HFFc6 (cell line): ENCODE measurements at regions not wholly inside any gene's neighbourhood (a gene's known extent, or its start where the extent isn't known, plus 50 kb on each side); places are given as distances from the start of the nearest gene placed in this dataset.

ENCODE experiments used
- DNase-seq: peaks from one replicate; pipeline ENCODE4 v3.0.0-alpha.2; 2018
- H3K27ac Mint-ChIP-seq: 2 replicates; pipeline ENCODE4 v1.8.0; 2020; ENCODE audit warnings: mild to moderate bottlenecking, mixed read lengths
- H3K27me3 Mint-ChIP-seq: 2 replicates; pipeline ENCODE4 v1.8.0; 2021; ENCODE audit warnings: mild to moderate bottlenecking, moderate library complexity, mixed read lengths; ENCODE audit not compliant: insufficient read depth
- H3K36me3 Mint-ChIP-seq: 2 replicates; pipeline ENCODE4 v1.8.0; 2021; ENCODE audit warnings: low read depth, mixed read lengths
- H3K4me1 Mint-ChIP-seq: 2 replicates; pipeline ENCODE4 v1.8.0; 2020; ENCODE audit warnings: low read depth, mixed read lengths
- H3K4me3 Mint-ChIP-seq: 2 replicates; pipeline ENCODE4 v1.8.0; 2020; ENCODE audit warnings: mild to moderate bottlenecking, moderate library complexity, mixed read lengths
- H3K9me3 Mint-ChIP-seq: 2 replicates; pipeline ENCODE4 v1.8.0; 2020; ENCODE audit warnings: mild to moderate bottlenecking, mixed read lengths
- CTCF ChIP-seq: fragments of 200-600 bp; sonication (generic); IDR thresholded peaks from 2 replicates; pipeline ENCODE4 v1.5.0; 2021; ENCODE audit warnings: antibody characterized with exemption, mild to moderate bottlenecking

GRCh38 chr16:73232555-73233328 lies 184.8 kb upstream of the ZFHX3 start:
- peaks cover 27% of the 10 kb centered on the region for H3K4me1 Mint-ChIP-seq
- peaks cover 10% of the 10 kb centered on the region for H3K27me3 Mint-ChIP-seq
- no peaks in the 10 kb centered on the region for H3K36me3 Mint-ChIP-seq
- H3K9me3 Mint-ChIP-seq = no peaks in the 10 kb centered on the region
- DNase-seq = peak; percentile 78
- H3K27ac Mint-ChIP-seq = peak overlapping the region; percentile 74
- TF ChIP-seq CTCF = peak; percentile 21; the same call in 1 of the 2 replicates
- peak overlapping the region; percentile 87 for H3K4me3 Mint-ChIP-seq

DNA sequence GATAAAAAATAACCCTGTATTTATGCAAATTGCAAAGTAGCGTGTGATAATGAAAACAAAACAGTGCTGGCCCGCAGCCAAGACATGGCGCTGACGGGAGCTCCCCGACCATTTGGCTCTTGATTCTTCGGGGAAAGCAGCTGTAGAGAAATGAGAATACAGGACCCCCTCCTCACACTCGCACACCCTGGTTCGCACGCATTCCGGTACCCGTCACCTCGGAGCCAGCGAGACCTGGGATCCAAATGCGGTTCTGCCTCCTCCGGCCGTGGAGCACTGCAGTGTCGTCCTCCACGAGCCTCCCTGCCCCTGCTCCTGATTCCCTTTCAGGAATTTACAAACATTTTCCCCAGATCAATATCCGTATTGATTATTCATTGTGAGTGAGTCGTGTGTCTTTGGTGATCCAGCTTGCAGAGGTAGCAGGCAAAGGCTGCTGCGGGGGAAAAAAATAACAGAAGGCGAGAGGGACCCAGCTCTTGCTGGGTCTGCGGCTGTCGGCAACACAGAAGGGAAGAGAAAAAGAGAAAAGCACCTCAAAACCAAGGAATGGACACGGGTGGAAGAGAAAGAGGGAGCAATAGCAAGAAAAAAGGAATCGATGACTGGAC lies 184.1 kb upstream of the ZFHX3 start:
- TF ChIP-seq CTCF = no peak
- Mint-ChIP-seq H3K9me3 (no peaks in the 10 kb centered on the region), H3K27ac (no peak overlapping the region), H3K4me1 (peaks cover 27% of the 10 kb centered on the region), H3K4me3 (peak overlapping the region; percentile 87), H3K27me3 (peaks cover 5% of the 10 kb centered on the region), H3K36me3 (no peaks in the 10 kb centered on the region)
- DNase-seq = no peak

DNA sequence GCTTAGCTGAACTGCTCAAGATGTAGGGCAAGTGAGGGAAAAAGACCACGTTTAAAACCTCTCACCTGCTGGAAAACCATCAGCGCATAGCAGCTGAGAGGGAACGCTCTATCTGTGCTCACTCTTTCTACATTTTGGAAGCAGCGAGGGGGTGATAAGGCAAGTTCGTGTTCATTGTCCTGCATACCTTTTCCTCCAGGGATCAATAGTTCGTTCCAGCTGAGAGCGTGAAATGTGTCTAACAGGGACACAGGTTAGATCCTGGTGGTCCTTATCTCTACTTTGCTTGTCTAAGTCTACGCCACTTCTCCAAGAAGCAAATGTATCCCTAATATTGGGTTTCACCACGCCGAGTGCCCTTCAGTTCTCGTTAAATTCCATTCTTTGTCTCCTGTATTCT lies 183.5 kb upstream of the ZFHX3 start:
- Mint-ChIP-seq H3K4me3 (no peak overlapping the region), H3K4me1 (peaks cover 27% of the 10 kb centered on the region), H3K27ac (no peak overlapping the region), H3K9me3 (no peaks in the 10 kb centered on the region), H3K27me3 (peaks cover 5% of the 10 kb centered on the region), H3K36me3 (no peaks in the 10 kb centered on the region)
- no peak for DNase-seq
- no peak for TF ChIP-seq CTCF

DNA sequence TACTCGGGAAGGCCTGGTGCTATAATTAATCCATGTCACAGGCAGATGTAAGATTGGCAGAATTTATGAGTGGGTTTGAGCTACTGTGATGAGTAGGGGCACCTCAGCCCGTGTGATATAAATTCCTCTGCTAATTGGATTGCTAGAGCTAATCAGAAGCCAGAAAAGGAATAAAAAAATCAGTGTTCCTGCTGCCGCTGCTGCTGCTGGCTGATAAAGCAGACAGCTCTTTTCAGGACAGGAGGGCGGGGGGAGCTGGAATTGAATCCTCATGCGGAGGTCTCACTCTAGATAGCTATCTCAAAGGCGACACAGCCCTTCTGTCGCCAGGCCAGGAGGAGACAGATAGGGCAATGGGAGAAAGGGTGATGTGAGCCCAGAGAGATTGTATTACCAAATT lies 182.7 kb upstream of the ZFHX3 start:
- H3K4me1 Mint-ChIP-seq = peaks cover 27% of the 10 kb centered on the region
- no peak overlapping the region for H3K4me3 Mint-ChIP-seq
- no peak for DNase-seq
- TF ChIP-seq CTCF = no peak
- no peak overlapping the region for H3K27ac Mint-ChIP-seq
- H3K27me3 Mint-ChIP-seq = peaks cover 5% of the 10 kb centered on the region
- H3K36me3 Mint-ChIP-seq = no peaks in the 10 kb centered on the region
- H3K9me3 Mint-ChIP-seq = no peaks in the 10 kb centered on the region

DNA sequence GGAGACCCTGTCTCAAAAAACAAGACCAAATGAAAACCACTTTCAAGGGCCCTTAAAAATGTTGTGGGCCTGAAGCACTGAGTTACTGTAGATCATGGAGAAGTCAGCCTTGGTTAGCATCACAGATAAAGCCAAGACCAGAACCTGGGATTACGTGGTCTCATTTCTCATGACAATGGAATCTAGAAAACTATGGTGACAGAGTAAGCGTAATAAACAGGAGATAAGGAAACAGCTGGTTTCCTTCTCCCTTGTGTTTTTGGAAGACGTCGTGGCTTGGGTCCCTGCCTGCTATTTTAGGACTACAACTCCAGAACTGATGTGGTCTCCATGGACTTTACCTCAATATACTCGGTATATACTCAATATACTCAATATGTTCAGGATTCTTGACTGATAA lies 180.7 kb upstream of the ZFHX3 start:
- no peak overlapping the region for H3K4me3 Mint-ChIP-seq
- TF ChIP-seq CTCF = no peak
- peaks cover 3% of the 10 kb centered on the region; the same call in 1 of the 2 replicates for H3K27me3 Mint-ChIP-seq
- H3K4me1 Mint-ChIP-seq = peaks cover 27% of the 10 kb centered on the region
- no peaks in the 10 kb centered on the region for H3K9me3 Mint-ChIP-seq
- no peaks in the 10 kb centered on the region for H3K36me3 Mint-ChIP-seq
- H3K27ac Mint-ChIP-seq = peak overlapping the region; percentile 69
- DNase-seq = peak; percentile 83
